Body of pancreas (tissue), 4 donors: ENCODE measurements at regions not wholly inside any gene's neighbourhood (a gene's known extent, or its start where the extent isn't known, plus 50 kb on each side); places are given as distances from the start of the nearest gene placed in this dataset.

Source experiments
- ATAC-seq: fragments of 150-250 bp; one replicate; pipeline ENCODE4 v1.9.1; 2016
- DNase-seq, 4 donors: peaks; one replicate each; pipeline ENCODE4 v3.0.0-alpha.2; 2019
- H3K27ac ChIP-seq, 4 donors: fragments of 200-600 bp; sonication (generic); 1 replicate in 3 of 4; 2 replicates in 1 of 4; pipeline versions ENCODE4 v1.5.1 to v1.6.1; 2016 to 2019; ENCODE audit warnings: mild to moderate bottlenecking in 1 of 4, mixed read lengths in 1 of 4, moderate library complexity in 1 of 4
- H3K27me3 ChIP-seq, 2 donors: fragments of 200-600 bp; sonication (generic); one replicate each; pipeline ENCODE4 v1.6.0; 2016; ENCODE audit warnings: mild to moderate bottlenecking in 1 of 2
- H3K36me3 ChIP-seq, 2 donors: fragments of 200-600 bp; sonication (generic); replicated peaks in 1 of 2; 2 replicates each; pipeline ENCODE4 v1.5.1; 2016; ENCODE audit warnings: low read depth in 2 of 2; ENCODE audit not compliant: insufficient read depth in 1 of 2
- H3K4me1 ChIP-seq: fragments of 200-600 bp; sonication (generic); one replicate; pipeline ENCODE4 v1.6.0; 2016
- H3K4me3 ChIP-seq, 2 donors: fragments of 200-600 bp; sonication (generic); 1 replicate in 1 of 2; 2 replicates in 1 of 2; pipeline ENCODE4 v1.5.1; 2016 to 2019
- H3K9me3 ChIP-seq, 3 donors: fragments of 200-600 bp; sonication (generic); 1 replicate in 2 of 3; 2 replicates in 1 of 3; pipeline ENCODE4 v1.5.1; 2016
- CTCF ChIP-seq, 7 experiments: fragments of 450-650 bp in 4 of 7; fragments of 200-600 bp in 3 of 7; sonication (generic) in 3 of 7; IDR thresholded peaks; one replicate each; pipeline ENCODE4 v1.5.1; 2016 to 2019; ENCODE audit warnings: antibody characterized with exemption in 7 of 7
- POLR2A ChIP-seq, 3 donors: fragments of 450-650 bp; IDR thresholded peaks; one replicate each; pipeline ENCODE4 v1.6.1; 2016; ENCODE audit warnings: antibody characterized with exemption in 3 of 3, mild to moderate bottlenecking in 2 of 3
- WGBS, 2 donors: methylation state at CpG; one replicate each; pipeline ENCODE4 v1.1.5; 2017; 5-methylcytosine and 5-hydroxymethylcytosine counted together
- intact Hi-C: fragments of 100-400 bp; cut with DNase I; formaldehyde crosslinking; loops from one replicate; pipeline ENCODE4 v1.15.1; 2023

GRCh38 chr18:73707035-73707434 lies 440.6 kb downstream of the FBXO15 start:
- no peaks in the 10 kb centered on the region for H3K4me1 ChIP-seq
- H3K4me3 ChIP-seq, result no peak overlapping the region
- no peak overlapping the region for H3K27ac ChIP-seq
- no peak for TF ChIP-seq CTCF (IDR thresholded peaks at IDR 0.05)
- no peak for TF ChIP-seq POLR2A (IDR thresholded peaks at IDR 0.05)
- H3K27me3 ChIP-seq, result no peaks in the 10 kb centered on the region
- no peaks in the 10 kb centered on the region for H3K36me3 ChIP-seq
- H3K9me3 ChIP-seq, result no peaks in the 10 kb centered on the region
- WGBS, 2 donors, result 61 to 64% methylated on average over 1 of the region's 1 CpG
- ATAC-seq (no peak), DNase-seq (no peak)
- intact Hi-C loops, result no loop called here

GRCh38 chr18:73697353-73697752 lies 450.3 kb downstream of the FBXO15 start:
- DNase-seq, result no peak
- Histone ChIP-seq H3K27ac (no peak overlapping the region), H3K4me3 (no peak overlapping the region), H3K36me3 (no peaks in the 10 kb centered on the region), H3K4me1 (no peaks in the 10 kb centered on the region), H3K9me3 (no peaks in the 10 kb centered on the region), H3K27me3 (no peaks in the 10 kb centered on the region)
- WGBS, 2 donors, result 36 to 51% methylated on average over 4 of the region's 4 CpGs
- TF ChIP-seq POLR2A (IDR thresholded peaks at IDR 0.05) (no peak), CTCF (IDR thresholded peaks at IDR 0.05) (no peak)
- no peak for ATAC-seq
- intact Hi-C loops, result no loop called here

- TF ChIP-seq POLR2A (IDR thresholded peaks at IDR 0.05), result no peak
- TF ChIP-seq CTCF (IDR thresholded peaks at IDR 0.05), result no peak
- WGBS, 2 donors, result 29 to 45% methylated on average over 1 of the region's 1 CpG
- H3K4me3 ChIP-seq, result no peak overlapping the region
- H3K27me3 ChIP-seq, result no peaks in the 10 kb centered on the region
- ATAC-seq (no peak), DNase-seq (no peak)
- H3K9me3 ChIP-seq, result no peaks in the 10 kb centered on the region
- no peaks in the 10 kb centered on the region for H3K4me1 ChIP-seq
- no peak overlapping the region for H3K27ac ChIP-seq
- no peaks in the 10 kb centered on the region for H3K36me3 ChIP-seq
- intact Hi-C loops, result no loop called here
These were observed 450.9 kb downstream of the FBXO15 start for GRCh38 chr18:73696698-73697097.

- H3K4me1 ChIP-seq, result no peaks in the 10 kb centered on the region
- no peaks in the 10 kb centered on the region for H3K36me3 ChIP-seq
- DNase-seq (no peak), ATAC-seq (no peak)
- intact Hi-C loops, result no loop called here
- H3K4me3 ChIP-seq, result no peak overlapping the region
- 67 to 74% methylated on average over 3 of the region's 3 CpGs for WGBS, 2 donors
- TF ChIP-seq POLR2A (IDR thresholded peaks at IDR 0.05), result no peak
- no peaks in the 10 kb centered on the region for H3K27me3 ChIP-seq
- no peak overlapping the region for H3K27ac ChIP-seq
- no peaks in the 10 kb centered on the region for H3K9me3 ChIP-seq
These were observed 451.5 kb downstream of the FBXO15 start for GRCh38 chr18:73696171-73696570.

GRCh38 chr18:73693091-73693490 lies 454.5 kb downstream of the FBXO15 start:
- no peaks in the 10 kb centered on the region for H3K4me1 ChIP-seq
- DNase-seq, result no peak
- no peaks in the 10 kb centered on the region for H3K9me3 ChIP-seq
- WGBS, 2 donors, result 24 to 75% methylated on average over 1 of the region's 1 CpG
- intact Hi-C loops, result no loop called here
- no peaks in the 10 kb centered on the region for H3K36me3 ChIP-seq
- TF ChIP-seq CTCF (IDR thresholded peaks at IDR 0.05) (no peak), POLR2A (IDR thresholded peaks at IDR 0.05) (no peak)
- H3K4me3 ChIP-seq, result no peak overlapping the region
- ATAC-seq, result no peak
- no peak overlapping the region for H3K27ac ChIP-seq
- H3K27me3 ChIP-seq, result no peaks in the 10 kb centered on the region
